ENCODE measurements at regions not wholly inside any gene's neighbourhood (a gene's known extent, or its start where the extent isn't known, plus 50 kb on each side); places are given as distances from the start of the nearest gene placed in this dataset.

DNA sequence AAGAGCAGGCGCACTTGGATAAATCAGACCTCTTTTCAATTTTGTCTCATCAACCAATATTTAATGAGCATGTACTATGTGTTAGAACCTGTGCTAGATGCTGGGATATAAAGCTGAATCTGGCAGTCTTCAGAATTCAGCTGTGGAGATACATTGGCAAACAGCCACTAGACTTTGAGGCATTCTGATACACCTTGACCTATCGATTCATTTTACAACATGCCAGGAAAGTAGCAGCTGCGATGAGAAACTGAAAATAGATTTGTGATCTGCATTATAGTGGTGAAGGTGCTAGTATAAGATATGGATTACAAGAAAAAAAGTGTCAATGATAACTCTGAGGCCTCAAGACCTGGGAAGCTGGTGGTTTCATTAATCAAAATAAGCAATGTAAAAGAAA lies 1338.1 kb upstream of the TENM4 start:
- TF ChIP-seq, protein P1, sequence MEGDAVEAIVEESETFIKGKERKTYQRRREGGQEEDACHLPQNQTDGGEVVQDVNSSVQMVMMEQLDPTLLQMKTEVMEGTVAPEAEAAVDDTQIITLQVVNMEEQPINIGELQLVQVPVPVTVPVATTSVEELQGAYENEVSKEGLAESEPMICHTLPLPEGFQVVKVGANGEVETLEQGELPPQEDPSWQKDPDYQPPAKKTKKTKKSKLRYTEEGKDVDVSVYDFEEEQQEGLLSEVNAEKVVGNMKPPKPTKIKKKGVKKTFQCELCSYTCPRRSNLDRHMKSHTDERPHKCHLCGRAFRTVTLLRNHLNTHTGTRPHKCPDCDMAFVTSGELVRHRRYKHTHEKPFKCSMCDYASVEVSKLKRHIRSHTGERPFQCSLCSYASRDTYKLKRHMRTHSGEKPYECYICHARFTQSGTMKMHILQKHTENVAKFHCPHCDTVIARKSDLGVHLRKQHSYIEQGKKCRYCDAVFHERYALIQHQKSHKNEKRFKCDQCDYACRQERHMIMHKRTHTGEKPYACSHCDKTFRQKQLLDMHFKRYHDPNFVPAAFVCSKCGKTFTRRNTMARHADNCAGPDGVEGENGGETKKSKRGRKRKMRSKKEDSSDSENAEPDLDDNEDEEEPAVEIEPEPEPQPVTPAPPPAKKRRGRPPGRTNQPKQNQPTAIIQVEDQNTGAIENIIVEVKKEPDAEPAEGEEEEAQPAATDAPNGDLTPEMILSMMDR (IDR thresholded peaks at IDR 0.05): no peak
- TF ChIP-seq, protein P2, sequence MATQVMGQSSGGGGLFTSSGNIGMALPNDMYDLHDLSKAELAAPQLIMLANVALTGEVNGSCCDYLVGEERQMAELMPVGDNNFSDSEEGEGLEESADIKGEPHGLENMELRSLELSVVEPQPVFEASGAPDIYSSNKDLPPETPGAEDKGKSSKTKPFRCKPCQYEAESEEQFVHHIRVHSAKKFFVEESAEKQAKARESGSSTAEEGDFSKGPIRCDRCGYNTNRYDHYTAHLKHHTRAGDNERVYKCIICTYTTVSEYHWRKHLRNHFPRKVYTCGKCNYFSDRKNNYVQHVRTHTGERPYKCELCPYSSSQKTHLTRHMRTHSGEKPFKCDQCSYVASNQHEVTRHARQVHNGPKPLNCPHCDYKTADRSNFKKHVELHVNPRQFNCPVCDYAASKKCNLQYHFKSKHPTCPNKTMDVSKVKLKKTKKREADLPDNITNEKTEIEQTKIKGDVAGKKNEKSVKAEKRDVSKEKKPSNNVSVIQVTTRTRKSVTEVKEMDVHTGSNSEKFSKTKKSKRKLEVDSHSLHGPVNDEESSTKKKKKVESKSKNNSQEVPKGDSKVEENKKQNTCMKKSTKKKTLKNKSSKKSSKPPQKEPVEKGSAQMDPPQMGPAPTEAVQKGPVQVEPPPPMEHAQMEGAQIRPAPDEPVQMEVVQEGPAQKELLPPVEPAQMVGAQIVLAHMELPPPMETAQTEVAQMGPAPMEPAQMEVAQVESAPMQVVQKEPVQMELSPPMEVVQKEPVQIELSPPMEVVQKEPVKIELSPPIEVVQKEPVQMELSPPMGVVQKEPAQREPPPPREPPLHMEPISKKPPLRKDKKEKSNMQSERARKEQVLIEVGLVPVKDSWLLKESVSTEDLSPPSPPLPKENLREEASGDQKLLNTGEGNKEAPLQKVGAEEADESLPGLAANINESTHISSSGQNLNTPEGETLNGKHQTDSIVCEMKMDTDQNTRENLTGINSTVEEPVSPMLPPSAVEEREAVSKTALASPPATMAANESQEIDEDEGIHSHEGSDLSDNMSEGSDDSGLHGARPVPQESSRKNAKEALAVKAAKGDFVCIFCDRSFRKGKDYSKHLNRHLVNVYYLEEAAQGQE (IDR thresholded peaks at IDR 0.05; ENCODE audit: insufficient read depth in 1 of 2, low read depth in 2 of 2, low read length in 1 of 2): no peak

All from Panc1 (cell line).